GM18520 (cell line): ENCODE measurements at regions not wholly inside any gene's neighbourhood (a gene's known extent, or its start where the extent isn't known, plus 50 kb on each side); places are given as distances from the start of the nearest gene placed in this dataset.
"Not testable (repeated sequence)": the region's sequence is repeated elsewhere in the genome, so short reads cannot be mapped to it uniquely, and the experiment has no call there.

ENCODE experiments used
- ATAC-seq: cut with Tn5 transposase; IDR thresholded peaks from one replicate; pipeline ENCODE4 v1.9.1; 2021; ENCODE audit not compliant: unreplicated experiment

- no peak for ATAC-seq
Measured at GRCh38 chr6:63440594-63440993, 120.8 kb upstream of the LGSN start.

- ATAC-seq, result no peak
Measured at GRCh38 chr6:63441266-63441956, 121.6 kb upstream of the LGSN start.

GRCh38 chr6:63442870-63443269 lies 123.1 kb upstream of the LGSN start:
- no peak for ATAC-seq

- ATAC-seq, result no peak
Measured at GRCh38 chr6:63444768-63445167, 125.0 kb upstream of the LGSN start.

GRCh38 chr6:63446405-63446804 lies 125.9 kb upstream of the LOC128125822 start:
- no peak for ATAC-seq

- ATAC-seq, result no peak
Measured at GRCh38 chr6:63447134-63447533, 125.1 kb upstream of the LOC128125822 start.

GRCh38 chr6:63448229-63448628 lies 124.1 kb upstream of the LOC128125822 start:
- no peak for ATAC-seq

GRCh38 chr6:63449714-63450113 lies 122.6 kb upstream of the LOC128125822 start:
- ATAC-seq, result no peak

GRCh38 chr6:63451238-63451637 lies 121.0 kb upstream of the LOC128125822 start:
- no peak for ATAC-seq

- no peak for ATAC-seq
Measured at GRCh38 chr6:63452125-63452524, 120.2 kb upstream of the LOC128125822 start.

GRCh38 chr6:63456734-63457133 lies 115.5 kb upstream of the LOC128125822 start:
- ATAC-seq, result no peak

- ATAC-seq, result no peak
Measured at GRCh38 chr6:63458480-63459115, 113.7 kb upstream of the LOC128125822 start.

GRCh38 chr6:63459814-63460213 lies 112.5 kb upstream of the LOC128125822 start:
- no peak for ATAC-seq

- ATAC-seq, result no peak
Measured at GRCh38 chr6:63460971-63461370, 111.3 kb upstream of the LOC128125822 start.

GRCh38 chr6:63464060-63464459 lies 108.2 kb upstream of the LOC128125822 start:
- no peak for ATAC-seq

GRCh38 chr6:63465750-63466149 lies 106.5 kb upstream of the LOC128125822 start:
- no peak for ATAC-seq

- no peak for ATAC-seq
Measured at GRCh38 chr6:63466242-63466733, 106.0 kb upstream of the LOC128125822 start.

- no peak for ATAC-seq
Measured at GRCh38 chr6:63467247-63467954, 104.9 kb upstream of the LOC128125822 start.

- ATAC-seq, result not testable (repeated sequence)
Measured at GRCh38 chr6:63471145-63471544, 101.1 kb upstream of the LOC128125822 start.

GRCh38 chr6:63471654-63472053 lies 100.6 kb upstream of the LOC128125822 start:
- ATAC-seq, result no peak

GRCh38 chr6:63475707-63476106 lies 96.6 kb upstream of the LOC128125822 start:
- no peak for ATAC-seq

- ATAC-seq, result no peak
Measured at GRCh38 chr6:63476302-63476701, 96.0 kb upstream of the LOC128125822 start.
